NCI-H1436 (cell line): ENCODE measurements at regions not wholly inside any gene's neighbourhood (a gene's known extent, or its start where the extent isn't known, plus 50 kb on each side); places are given as distances from the start of the nearest gene placed in this dataset.

Experiments
- DNase-seq: peaks from one replicate; lab custom pipeline; 2025; lab: John Stamatoyannopoulos, UW

DNA sequence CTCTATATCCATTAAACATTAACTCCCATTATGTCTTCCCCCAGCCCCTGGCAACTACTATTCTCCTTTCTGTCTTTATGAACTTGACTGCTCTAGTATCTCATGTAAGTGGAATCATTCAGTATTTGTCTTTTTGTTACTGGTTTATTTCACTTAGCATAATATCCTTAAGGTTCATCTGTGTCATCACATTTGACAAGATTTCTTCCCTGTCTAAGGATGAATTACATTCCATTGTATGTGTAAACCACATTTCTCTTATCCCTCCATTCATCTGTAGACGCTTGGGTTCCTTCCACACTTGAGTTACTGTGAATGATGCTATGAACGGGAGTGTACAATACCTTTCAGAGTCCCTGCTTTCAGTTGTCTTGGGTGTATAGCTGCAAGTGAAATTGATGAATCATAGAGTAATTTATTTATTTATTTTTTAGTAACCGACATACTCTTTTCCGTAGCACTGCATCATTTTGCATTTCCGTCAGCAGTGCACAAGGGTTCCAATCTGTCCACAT is 399.7 kb upstream of the RBFOX1 start:
- DNase-seq = no peak

DNA sequence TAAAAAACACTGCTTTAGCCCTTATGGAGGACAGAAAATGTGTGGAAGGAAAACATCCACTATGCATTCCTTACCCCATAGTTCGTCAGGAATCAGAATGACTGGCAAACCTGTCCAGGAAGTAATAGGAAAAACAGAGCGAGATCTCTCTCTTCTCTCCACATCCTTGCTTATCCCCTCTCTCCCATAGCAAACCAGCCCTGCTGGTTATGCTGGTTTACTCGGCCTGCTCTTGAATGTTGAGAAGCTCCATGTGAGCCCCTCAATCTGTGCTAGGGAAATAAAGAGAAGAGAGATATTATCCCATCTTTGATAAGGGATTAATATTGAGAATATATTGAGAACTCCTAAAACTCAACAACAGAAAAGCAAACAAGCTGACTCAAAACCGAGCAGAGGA is 402.8 kb upstream of the RBFOX1 start:
- no peak for DNase-seq

DNA sequence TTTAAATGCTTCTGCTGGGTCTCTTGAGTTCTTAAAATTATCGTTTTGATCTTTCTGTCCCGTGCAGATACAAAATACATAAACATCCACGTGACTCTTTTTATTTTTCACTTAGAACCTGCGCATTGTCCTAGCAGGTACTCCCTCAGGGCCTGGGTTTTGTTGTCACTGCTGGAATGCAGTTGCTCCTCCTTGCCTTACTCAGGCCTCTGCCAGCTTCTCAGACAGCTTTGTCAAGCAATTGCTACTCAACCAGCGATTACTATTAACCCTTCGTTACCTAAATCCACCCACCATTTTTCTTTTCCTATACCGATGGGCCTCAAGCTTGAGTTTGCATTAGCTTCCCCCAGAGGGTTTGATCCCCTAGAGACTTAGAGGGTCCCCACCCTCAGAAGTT is 405.9 kb upstream of the RBFOX1 start:
- no peak for DNase-seq

DNA sequence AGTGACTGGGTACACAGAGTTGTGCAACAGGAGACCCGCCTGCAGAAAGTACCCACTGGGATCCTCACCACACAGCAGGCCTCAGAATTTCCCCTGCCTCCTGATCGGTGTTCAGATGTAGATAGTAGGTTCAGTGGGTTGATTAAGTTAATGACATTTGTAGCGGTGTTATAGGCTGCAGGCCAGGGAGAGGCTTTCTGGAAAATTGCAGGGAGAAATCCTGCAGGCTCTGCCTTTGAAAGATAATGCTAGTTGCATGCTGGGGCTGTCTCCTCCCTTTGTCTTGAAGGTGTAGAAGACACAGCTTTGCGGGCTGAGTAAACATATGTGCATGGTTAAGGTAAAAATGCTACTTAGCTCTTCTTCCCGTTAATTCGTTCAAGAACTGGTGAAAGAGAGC is 406.3 kb upstream of the RBFOX1 start:
- no peak for DNase-seq

DNA sequence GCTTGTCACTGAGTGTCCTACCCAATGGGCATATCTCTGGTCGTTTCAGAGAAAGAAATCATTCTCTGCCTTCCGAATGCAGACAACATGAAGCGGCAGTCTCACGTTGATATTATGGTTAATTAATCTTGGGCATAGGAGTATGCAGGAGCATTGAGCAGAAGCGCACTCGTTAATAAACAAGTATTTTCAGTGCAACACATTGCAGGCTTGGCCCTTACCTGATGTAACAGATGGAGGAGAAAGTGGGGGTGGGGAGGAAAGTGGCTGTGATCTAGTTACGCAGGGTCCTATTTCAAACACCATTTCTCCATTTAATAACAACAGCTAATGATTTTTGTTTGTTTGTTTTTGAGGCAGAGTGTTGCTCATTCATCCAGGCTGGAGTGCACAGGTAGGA is 414.0 kb upstream of the RBFOX1 start:
- DNase-seq = no peak

DNA sequence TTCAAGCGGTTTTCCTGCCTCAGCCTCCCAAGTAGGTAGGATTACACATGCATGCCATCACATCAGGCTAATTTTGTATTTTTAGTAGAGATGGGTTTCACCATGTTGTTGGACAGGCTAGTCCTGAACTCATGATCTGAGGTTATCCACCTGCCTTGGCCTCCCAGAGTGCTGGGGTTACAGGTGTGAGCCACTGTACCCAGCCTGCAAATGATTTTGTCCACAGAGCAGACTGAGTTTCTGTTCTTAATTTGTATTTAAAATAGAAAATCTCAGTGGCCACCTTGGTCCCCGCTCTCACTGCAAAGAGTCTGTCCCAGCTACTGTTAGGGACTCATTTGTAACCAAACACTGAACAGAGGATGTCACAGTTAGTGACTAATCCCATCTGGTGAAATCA is 415.7 kb upstream of the RBFOX1 start:
- no peak for DNase-seq

DNA sequence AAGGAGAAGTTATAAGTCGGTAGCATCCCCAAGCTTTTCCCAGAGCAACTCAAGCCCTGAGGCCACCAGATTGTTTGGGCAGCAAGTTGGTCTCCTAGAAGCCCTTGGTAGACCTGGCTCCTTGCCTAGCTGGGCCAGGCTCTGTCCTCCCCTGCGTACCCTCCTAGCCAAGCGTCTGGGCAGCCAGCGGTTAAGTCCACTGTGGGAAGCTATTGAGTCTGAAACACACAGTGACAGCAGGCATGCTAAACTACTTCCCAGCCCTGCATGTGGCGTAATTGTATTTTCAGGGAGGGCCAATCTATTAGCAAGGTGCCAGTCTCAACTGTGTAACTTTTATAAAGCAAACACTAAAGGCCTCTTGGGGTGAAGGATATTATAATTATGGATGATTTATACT is 419.1 kb upstream of the RBFOX1 start:
- DNase-seq = no peak

DNA sequence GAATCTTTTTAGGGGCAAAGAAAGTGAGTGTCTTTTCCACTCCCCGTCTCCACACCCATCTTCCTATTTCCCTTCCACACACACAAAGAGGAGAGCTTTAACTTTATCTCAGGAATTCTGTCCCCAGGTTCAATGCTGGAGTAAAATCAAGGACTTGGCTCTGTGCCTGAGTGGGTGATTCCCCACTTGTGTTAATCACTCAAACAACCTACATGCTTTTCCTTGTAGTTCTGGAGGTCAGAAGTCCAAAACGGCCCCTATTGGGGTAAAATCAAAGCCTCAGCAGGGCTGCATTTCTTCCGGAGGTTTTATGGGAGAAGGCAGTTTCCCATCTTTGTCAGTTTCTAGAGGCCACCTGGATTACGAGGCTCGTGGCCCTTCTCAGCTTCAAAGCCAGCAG is 422.3 kb upstream of the RBFOX1 start:
- no peak for DNase-seq

DNA sequence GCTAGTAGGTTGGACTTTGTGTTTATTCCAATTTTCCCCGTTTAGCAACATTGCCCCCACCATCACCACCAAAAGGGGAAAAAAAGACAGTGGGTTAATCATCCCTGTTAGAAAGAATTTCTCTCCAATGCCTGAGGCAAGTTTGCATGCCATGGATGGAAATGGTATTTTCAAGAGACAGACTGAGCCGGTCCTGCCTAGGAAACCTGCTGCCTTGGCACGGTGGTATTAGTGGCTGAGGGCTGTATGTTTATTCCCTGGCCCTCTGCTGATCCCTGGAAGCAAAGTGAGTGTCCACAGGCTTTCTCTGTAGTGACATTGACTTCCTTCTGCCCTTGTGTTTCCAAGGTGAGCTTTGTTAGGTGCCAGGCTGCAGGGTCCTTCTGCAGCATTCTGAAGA is 427.0 kb upstream of the RBFOX1 start:
- DNase-seq = no peak

DNA sequence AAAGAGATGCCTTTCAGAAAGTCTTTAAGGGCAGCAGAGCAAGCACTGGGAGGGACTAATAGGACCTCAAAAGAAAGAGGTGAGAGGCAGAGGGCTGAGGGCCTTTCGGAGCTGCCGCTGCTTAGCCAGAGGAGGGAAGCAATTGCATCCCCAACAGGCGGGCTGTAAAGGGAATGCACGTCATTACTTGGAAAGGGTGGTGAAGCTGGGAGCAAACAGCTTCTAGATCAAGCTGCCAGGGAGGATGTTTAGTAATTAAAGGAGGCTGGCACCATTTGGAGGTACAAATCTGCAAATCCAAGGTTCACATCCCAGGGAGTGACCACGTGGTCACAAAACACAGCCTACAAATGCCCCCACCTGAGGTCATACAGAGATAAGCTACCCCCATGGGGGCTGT is 429.0 kb upstream of the RBFOX1 start:
- no peak for DNase-seq

DNA sequence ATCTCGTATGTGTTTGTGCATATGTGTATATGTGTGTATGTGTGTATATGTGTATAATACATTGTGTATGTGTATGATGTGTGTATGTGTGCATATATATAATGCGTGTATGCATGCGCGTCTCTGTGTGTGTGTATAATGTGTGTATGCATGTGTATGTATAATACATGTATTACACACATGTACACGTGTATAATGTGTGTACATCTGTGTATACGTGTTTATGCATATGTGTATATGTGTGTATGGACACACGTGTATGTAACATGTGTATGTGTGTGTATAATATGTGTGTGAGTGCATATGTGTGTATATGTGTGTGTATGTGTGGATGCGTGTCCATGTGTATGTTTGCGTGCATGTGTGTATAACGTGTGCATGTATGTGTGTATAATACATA is 433.7 kb upstream of the RBFOX1 start:
- DNase-seq = no peak

DNA sequence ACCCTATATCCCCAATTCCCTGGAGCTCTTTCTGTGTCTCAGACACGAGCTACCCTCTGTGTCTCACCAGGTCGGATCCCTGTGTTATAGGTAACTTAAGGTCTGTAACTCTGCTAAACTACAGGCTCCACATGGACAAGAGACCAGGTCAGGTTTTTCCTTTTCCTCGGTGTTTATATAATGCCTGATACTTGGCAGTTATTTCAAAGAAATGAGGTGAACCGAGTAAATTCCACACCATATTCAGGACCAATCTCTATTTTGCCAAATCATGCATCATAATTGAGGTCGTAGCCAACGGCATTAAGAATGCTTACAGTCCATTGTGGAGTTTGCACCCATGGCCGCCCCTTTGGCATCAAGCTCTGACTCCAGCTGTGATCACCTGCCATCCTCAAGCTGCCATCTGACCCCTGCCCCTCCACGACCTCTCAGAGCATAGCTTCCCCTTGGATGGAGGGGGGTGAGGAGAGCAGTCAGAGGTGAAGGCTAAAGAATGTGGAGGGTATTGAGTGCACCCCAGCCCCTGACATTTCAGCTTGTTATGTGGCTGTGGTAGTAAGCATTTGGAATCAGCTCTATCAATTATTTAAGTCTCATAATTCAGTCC is 434.7 kb upstream of the RBFOX1 start:
- no peak for DNase-seq

DNA sequence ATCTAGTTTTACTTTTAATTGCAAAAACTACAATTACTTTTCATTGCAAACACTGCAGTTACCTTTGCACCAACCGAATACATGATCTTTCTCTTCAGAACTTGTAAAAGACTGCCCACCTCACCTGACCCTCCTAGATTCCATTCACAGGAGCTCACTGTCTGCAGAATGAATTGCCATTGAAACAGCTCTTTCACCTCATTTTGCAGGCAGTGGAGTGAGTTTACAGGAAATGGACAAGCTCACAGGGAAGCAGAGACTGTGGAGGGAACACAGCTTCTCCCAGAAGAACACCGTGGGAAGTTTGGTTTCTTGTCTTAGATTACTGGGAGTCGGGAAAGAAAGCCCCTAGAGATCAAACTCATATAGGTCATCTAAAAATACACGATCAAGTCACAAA is 439.7 kb upstream of the RBFOX1 start:
- no peak for DNase-seq

DNA sequence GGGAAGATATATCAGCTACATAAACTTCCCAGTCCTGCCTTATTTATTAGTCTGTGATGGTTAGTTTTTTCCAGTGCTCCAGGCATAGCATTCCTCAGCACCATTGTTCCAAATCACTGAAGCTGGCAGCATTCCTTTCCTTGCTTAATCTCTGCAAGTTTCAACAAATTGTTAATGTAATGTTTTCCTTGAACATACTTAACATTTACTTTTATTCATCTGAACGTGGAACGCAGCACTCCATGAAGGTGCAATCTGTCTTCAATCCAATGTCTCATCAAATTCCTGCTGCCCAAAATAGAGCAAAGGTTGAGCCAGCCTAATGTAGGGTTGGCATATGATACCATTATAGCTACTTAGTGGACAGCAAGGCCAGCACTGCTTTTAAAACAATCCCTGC is 441.1 kb upstream of the RBFOX1 start:
- no peak for DNase-seq

DNA sequence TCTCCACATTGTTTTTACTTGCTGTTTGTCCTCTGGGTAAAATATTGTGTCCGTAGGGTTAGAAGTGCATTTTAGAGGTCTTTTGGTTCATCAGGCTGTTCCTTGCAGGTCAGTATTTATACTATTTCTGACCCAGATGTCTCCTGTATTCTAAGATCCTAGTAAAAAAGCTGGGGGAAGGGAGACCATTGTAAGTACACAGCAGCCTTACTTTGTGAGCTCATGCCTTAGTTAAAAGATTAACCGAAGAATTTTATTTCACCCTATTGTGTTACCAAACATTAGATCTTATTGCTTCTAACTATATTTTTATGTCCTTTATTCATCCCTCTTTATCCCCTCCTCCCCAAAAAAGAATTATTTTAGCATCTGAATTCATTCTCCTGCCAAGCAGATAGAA is 444.1 kb upstream of the RBFOX1 start:
- DNase-seq = no peak

DNA sequence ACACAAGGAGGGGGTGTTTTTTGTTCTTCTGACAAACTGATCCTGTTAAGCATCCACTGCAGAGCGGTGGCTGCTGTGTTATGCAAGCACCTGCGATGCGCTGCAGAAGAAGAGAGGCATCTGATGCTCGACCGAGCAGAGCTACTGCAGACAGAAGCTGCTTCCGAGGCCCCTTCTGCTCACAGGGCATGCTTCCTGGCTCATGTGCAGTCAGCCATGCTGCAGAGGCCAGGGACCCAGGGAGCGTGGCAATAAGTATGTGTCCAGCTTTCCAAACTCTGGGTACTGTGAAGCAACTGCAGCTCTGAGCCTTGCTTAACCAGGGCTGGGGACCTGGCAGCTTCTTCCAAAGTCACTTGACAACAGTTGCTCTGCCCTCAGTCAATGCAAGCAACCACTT is 448.6 kb upstream of the RBFOX1 start:
- DNase-seq = no peak

DNA sequence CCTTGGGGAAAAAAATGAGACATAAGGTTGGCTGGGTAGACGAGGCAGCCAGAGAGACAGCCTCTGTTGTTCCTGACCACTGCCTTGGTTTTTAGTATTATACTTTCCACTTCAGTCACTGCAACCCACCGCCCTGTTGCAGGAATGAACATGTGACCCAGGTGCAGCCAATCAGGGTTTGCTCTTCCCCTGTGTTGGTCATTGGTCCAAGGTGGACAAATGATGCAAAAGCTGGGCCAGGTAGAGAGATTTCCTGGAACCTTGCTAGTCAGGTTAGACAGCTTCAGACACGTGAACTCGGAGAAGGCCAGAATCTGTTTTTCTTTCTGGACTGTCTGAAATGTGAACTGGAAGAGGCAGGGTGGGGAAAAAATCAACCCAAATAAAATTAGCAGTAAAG is 452.4 kb upstream of the RBFOX1 start:
- DNase-seq = no peak

DNA sequence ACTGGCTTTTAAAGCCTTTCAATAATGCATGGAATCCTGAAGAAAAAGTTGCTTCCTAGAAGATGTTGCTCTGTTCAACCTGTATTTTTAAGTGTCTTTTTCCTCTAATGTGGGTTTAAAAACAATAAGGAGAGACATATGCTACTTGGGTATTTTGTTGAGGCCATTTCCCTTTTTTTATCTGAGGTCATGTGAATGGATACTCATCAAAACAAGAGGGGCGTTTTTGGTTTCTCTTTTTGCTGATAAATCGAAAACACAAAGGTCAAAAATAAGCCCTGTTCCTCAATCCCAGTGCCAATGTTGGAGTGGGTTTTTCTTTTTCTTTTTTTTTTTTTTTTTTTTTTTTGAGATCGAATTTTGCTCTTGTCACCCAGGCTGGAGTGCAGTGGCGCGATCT is 468.0 kb upstream of the RBFOX1 start:
- DNase-seq = no peak

DNA sequence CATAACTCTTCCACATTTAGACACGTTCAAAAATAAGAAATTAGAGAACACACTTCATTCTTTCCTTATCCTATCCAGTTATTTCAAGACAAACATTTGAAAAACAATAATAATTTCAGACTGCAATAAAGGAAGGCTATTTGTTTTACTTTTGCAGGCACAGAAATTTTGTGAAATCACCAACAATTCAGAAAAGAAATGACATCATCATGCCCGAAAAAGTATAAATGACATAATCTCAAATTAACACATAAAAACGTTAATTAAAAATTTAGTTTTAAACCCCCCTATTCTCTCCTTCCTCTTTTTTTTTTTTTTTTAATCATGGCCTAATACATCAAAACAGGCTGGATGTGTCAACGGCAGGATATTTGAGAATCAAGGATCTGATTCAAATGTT is 468.4 kb upstream of the RBFOX1 start:
- DNase-seq = no peak

DNA sequence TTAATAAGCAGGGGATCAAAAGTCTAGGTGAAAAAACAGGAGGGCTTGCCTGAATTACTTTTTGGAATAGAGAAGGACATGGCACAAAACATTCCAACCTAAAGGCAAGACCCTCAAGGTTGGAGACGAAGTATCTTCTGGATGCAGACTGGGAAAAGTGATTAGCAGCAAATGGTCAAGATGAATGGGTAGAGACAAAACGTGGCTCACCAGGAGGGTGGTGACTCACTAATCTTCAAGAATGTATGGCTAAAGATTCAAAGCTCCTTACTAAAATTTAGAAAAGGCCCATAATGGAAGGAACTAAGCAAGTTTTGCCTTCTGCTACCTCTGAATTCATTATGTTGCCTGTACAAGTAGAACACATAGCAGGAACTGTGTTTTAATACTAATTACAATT is 469.5 kb upstream of the RBFOX1 start:
- DNase-seq = no peak

DNA sequence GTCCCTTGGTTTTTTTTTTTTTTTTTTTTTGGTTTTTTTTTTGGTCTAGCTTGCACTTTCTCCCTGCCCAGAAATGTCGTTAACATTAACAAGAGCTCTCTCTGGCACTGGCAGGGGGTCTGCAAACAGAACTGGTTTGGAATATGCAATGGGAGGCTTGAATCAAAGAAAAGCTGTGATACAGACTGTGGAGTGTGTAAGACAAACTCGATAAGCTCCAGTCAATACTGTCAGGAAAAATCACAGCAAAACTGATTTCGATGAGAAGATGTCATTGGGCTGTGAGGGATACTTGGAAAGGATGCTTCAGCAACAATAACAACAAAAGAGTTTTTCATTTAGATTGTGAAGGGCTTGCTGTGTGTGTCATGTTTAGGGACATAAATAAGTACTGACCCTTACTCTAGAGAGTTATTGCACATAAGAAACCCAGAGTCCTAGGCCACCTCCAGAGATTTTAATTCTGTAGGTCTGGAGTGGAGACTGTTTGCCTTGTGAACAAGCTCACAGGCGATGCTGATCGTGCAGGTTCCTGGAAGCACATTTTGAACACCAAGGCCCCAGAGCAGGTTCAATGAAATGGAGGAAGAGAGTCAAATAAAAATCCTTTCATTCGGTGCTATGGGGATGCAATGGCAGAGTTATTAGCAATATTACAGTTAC is 470.7 kb upstream of the RBFOX1 start:
- no peak for DNase-seq

DNA sequence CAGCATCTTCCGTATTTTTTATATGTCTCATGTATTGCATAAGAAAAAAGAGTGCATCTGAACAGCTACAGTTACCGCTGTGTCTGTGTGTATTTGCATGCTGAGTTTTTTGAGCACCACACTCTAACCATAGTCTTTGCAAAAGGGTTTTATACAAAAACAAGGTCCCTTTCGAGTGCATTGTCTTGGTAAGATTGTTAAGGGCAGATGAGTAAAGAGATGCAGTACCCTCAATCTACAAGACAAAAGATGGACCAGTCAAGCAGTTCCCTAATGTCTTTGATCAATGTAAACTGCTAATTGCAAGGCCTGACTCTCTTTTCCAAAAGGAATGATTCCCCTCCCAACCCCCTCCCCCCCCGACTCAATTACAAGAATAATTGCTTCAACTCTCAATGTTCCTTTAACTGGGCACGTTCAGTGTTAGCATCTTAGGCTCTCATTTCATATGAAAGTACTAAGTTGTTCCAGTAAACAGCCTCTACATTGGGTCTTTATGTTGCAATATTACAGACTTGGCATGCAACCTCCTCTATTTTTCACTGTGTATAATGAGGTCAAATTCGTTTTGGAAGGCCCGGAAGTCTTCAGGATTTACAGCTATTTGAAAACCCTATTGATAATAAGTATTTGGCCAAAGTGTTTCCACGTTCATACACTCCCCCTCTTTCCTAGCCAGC is 471.4 kb upstream of the RBFOX1 start:
- DNase-seq = no peak

DNA sequence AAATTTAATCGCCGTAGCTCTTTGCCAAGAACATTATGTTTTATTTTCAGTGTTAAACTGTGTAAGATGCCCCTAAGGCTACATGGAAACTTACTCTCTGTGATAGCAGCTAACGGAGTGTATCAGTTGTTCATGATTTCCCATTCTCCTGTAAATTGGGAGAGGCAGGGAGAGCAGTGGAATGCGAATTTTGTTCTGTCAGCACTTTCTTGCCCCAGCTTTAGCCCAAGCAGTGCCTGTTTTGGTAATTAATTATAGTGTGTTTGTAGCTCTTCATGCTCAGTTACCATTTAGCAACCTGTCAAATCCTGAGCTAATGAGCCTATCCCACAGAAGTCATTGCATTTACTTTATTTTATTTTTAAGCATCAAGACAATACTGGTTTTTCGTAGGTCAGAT is 475.1 kb upstream of the RBFOX1 start:
- DNase-seq = no peak

DNA sequence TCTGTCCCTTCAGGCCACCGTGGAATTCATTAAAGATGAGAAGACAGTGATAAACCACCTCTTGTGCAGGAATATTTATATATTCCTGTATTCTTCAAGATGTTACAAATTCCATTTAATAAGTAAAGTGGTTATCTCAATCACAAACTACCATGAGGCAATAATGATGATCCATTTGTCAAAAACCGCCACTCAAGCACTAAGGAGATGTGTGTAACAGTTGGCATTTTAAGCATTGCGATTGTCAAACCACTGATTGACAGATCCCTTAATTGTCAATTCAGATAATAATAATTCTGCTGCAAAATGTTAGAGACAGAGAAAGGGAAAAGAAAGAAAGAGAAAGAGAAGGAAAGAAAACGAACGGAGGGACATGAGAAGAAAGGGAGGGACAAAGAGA is 476.1 kb upstream of the RBFOX1 start:
- no peak for DNase-seq
